PC-3 (cell line): ENCODE measurements at regions not wholly inside any gene's neighbourhood (a gene's known extent, or its start where the extent isn't known, plus 50 kb on each side); places are given as distances from the start of the nearest gene placed in this dataset.

ENCODE experiments used
- CTCF ChIP-seq: fragments of 300-600 bp; sonication (generic); conservative IDR thresholded peaks from 2 replicates; pipeline ENCODE4 v1.5.1; 2017; ENCODE audit warnings: antibody characterized with exemption, low read depth, mild to moderate bottlenecking, low read length
- EZH2 ChIP-seq: fragments of 300-600 bp; sonication (generic); IDR thresholded peaks from one replicate; pipeline ENCODE4 v1.6.1; 2017; ENCODE audit warnings: antibody characterized with exemption, mild to moderate bottlenecking, low read length; ENCODE audit not compliant: unreplicated experiment

- TF ChIP-seq CTCF (no peak), EZH2 (no peak)
Observed at GRCh38 chr6:142671791-142672190, 273.2 kb downstream of the HIVEP2 start.
